ENCODE measurements at regions not wholly inside any gene's neighbourhood (a gene's known extent, or its start where the extent isn't known, plus 50 kb on each side); places are given as distances from the start of the nearest gene placed in this dataset.

DNA sequence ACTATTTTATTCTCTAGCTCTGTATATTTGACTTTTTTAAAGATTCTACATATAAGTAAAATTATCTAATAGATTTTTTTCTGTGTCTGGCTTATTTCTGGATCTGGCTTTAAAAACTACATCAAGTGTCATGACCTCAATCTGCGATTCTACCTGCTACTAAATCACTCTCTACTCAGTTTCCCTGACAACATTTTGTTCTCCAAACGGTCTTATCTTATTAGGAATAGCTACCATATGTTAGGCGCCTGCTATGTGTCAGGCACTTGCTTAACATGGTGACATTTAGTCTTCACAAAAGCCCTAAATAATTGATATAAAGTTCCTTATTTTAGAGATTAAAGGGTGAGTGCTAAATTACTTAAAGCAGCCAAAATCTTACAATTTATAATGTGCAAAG is 1362.9 kb upstream of the FLRT2 start:
- Histone ChIP-seq H3K9ac (ENCODE audit: low read length) (no peak overlapping the region), H3K27ac (ENCODE audit: low read length) (no peak overlapping the region), H4K20me1 (ENCODE audit: insufficient read depth, low read depth, low read length) (no peaks in the 10 kb centered on the region), H3K4me2 (ENCODE audit: low read depth, low read length, poor library complexity, severe bottlenecking) (no peak overlapping the region), H3K36me3 (ENCODE audit: insufficient read depth, low read length) (no peaks in the 10 kb centered on the region), H3K79me2 (ENCODE audit: low read length) (no peaks in the 10 kb centered on the region), H2AFZ (ENCODE audit: low read length) (no peak overlapping the region), H3K9me2 (replicated peaks; ENCODE audit: insufficient read depth, low read length) (no peaks in the 10 kb centered on the region), H3K9me3 (ENCODE audit: low read length) (peaks cover 8% of the 10 kb centered on the region; the same call in 1 of the 2 replicates), H3K27me3 (ENCODE audit: low read length) (no peaks in the 10 kb centered on the region), H3K4me3 (ENCODE audit: low read length) (no peak overlapping the region), H3K4me1 (ENCODE audit: low read length) (no peaks in the 10 kb centered on the region)
- DNase-seq, result no peak

DNA sequence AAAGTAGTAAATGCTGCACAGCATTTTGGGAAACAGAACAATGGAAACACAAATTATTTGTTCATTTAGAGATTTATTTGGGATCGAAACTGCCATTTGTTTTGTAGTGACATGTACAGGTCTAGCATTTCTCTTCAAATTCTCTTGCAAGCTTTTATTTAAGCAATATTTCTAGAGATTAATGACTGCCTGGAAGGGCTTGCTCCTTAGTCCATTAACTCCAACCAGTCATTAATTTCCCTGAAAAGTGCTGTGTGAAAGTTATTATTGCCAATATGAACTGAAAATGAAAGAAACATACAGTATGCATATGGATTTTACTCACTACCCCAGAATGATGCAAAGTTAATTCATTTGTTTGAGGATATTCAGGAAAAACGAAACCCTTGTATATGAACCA is 1349.6 kb upstream of the FLRT2 start:
- H3K4me1 ChIP-seq (ENCODE audit: low read length), result no peaks in the 10 kb centered on the region
- H3K4me2 ChIP-seq (ENCODE audit: low read depth, low read length, poor library complexity, severe bottlenecking), result no peak overlapping the region
- H3K27ac ChIP-seq (ENCODE audit: low read length), result no peak overlapping the region
- no peaks in the 10 kb centered on the region for H3K9me3 ChIP-seq (ENCODE audit: low read length)
- no peaks in the 10 kb centered on the region for H3K36me3 ChIP-seq (ENCODE audit: insufficient read depth, low read length)
- no peaks in the 10 kb centered on the region for H3K27me3 ChIP-seq (ENCODE audit: low read length)
- no peak overlapping the region for H3K9ac ChIP-seq (ENCODE audit: low read length)
- no peaks in the 10 kb centered on the region for H3K9me2 ChIP-seq (replicated peaks; ENCODE audit: insufficient read depth, low read length)
- no peaks in the 10 kb centered on the region for H4K20me1 ChIP-seq (ENCODE audit: insufficient read depth, low read depth, low read length)
- H3K79me2 ChIP-seq (ENCODE audit: low read length), result no peaks in the 10 kb centered on the region
- no peak overlapping the region for H2AFZ ChIP-seq (ENCODE audit: low read length)
- DNase-seq, result no peak
- no peak overlapping the region for H3K4me3 ChIP-seq (ENCODE audit: low read length)

DNA sequence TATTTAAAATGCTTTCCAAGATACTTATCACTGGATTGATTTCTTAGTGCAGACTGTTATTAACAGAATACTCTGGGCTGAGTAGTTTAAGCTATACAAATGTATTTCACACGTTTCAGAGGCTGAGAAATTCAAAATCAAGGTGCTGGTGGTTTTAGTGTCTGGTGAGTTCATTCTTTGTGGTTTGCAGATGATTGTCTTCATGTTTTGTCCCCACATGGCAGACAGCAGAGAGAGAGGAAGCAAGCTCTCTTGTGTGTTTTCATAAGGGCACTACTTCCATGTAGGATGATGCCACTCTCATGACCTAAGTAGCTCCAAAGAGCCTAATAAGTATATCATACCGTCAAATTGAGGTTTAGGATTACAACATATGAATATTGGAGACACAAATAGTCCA is 1348.9 kb upstream of the FLRT2 start:
- Histone ChIP-seq H3K9me2 (replicated peaks; ENCODE audit: insufficient read depth, low read length) (no peaks in the 10 kb centered on the region), H3K79me2 (ENCODE audit: low read length) (no peaks in the 10 kb centered on the region), H3K4me2 (ENCODE audit: low read depth, low read length, poor library complexity, severe bottlenecking) (no peak overlapping the region), H3K9ac (ENCODE audit: low read length) (no peak overlapping the region), H3K4me3 (ENCODE audit: low read length) (no peak overlapping the region), H3K27ac (ENCODE audit: low read length) (no peak overlapping the region), H3K27me3 (ENCODE audit: low read length) (no peaks in the 10 kb centered on the region), H3K4me1 (ENCODE audit: low read length) (no peaks in the 10 kb centered on the region), H3K9me3 (ENCODE audit: low read length) (no peaks in the 10 kb centered on the region), H3K36me3 (ENCODE audit: insufficient read depth, low read length) (no peaks in the 10 kb centered on the region), H2AFZ (ENCODE audit: low read length) (no peak overlapping the region), H4K20me1 (ENCODE audit: insufficient read depth, low read depth, low read length) (no peaks in the 10 kb centered on the region)
- no peak for DNase-seq

DNA sequence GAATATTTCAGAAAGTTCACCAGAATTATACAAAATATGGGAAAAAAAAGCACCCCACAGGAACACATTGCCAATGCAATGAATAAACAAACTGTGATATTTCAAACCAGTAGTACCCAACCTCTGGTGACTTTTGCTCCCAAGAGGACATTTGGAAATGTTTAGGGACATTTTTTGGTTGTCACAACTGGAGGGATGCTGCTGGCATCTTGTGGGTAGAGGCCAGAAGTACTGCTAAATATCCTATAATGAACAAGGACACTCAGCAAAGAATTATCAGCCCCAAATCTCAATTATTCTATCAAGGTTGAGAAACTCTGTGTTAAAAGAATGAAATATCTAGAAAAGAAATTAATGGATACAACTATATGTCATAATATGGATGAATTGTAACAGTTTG is 1334.4 kb upstream of the FLRT2 start:
- H3K27me3 ChIP-seq (ENCODE audit: low read length), result no peaks in the 10 kb centered on the region
- H2AFZ ChIP-seq (ENCODE audit: low read length), result no peak overlapping the region

DNA sequence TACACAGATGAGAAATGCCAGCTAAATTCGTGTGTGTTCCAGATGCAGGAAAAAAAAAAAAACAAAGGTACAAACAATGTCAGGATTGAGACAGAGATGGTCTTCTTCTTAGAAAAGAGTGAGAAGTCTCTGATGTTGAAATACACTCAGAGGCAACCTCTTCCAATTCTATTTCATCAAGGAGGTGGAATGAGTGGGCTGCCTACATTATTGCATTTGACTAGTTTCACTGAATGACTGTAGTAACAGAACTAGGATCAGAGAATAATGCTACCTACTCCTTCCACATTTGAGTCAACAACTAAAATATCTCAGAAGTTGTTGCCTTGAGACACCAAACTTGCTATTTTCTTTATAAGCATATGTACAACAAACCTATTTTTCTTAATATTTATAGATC is 1332.2 kb upstream of the FLRT2 start:
- H3K79me2 ChIP-seq (ENCODE audit: low read length), result no peaks in the 10 kb centered on the region
- DNase-seq, result no peak
- no peaks in the 10 kb centered on the region for H3K36me3 ChIP-seq (ENCODE audit: insufficient read depth, low read length)
- no peak overlapping the region for H3K27ac ChIP-seq (ENCODE audit: low read length)
- H3K9me3 ChIP-seq (ENCODE audit: low read length), result peaks cover 44% of the 10 kb centered on the region
- no peak overlapping the region for H2AFZ ChIP-seq (ENCODE audit: low read length)
- no peaks in the 10 kb centered on the region for H3K9me2 ChIP-seq (replicated peaks; ENCODE audit: insufficient read depth, low read length)
- H3K4me1 ChIP-seq (ENCODE audit: low read length), result no peaks in the 10 kb centered on the region
- H3K4me2 ChIP-seq (ENCODE audit: low read depth, low read length, poor library complexity, severe bottlenecking), result no peak overlapping the region
- no peak overlapping the region for H3K4me3 ChIP-seq (ENCODE audit: low read length)
- H3K9ac ChIP-seq (ENCODE audit: low read length), result no peak overlapping the region
- no peaks in the 10 kb centered on the region for H3K27me3 ChIP-seq (ENCODE audit: low read length)
- no peaks in the 10 kb centered on the region for H4K20me1 ChIP-seq (ENCODE audit: insufficient read depth, low read depth, low read length)

More for the DNA sequence above, 1334.4 kb upstream of the FLRT2 start:
- Histone ChIP-seq H3K4me3 (ENCODE audit: low read length) (no peak overlapping the region), H3K4me2 (ENCODE audit: low read depth, low read length, poor library complexity, severe bottlenecking) (no peak overlapping the region), H3K36me3 (ENCODE audit: insufficient read depth, low read length) (no peaks in the 10 kb centered on the region), H3K9ac (ENCODE audit: low read length) (no peak overlapping the region), H4K20me1 (ENCODE audit: insufficient read depth, low read depth, low read length) (no peaks in the 10 kb centered on the region), H3K9me3 (ENCODE audit: low read length) (peaks cover 33% of the 10 kb centered on the region), H3K27ac (ENCODE audit: low read length) (no peak overlapping the region), H3K79me2 (ENCODE audit: low read length) (no peaks in the 10 kb centered on the region), H3K9me2 (replicated peaks; ENCODE audit: insufficient read depth, low read length) (no peaks in the 10 kb centered on the region), H3K4me1 (ENCODE audit: low read length) (no peaks in the 10 kb centered on the region)
- DNase-seq, result no peak

DNA sequence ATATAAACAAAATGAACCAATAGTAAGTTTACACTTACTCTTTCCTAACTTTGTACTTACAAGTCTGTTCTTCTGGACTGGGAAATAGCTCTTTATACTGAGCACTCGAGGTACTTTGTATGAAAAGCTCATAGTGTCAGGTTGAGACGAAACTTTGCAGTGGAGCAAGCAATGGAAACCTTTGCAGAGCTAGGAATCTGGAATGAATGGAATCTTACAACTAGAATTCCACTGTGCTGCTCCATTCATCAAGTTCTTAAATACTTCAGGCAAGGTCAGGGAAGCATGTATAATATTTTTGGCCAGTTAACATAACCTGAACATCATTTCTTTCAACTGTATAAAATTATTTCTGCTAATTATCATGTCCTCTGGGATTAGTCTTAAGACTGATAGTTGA is 1327.5 kb upstream of the FLRT2 start:
- Histone ChIP-seq H2AFZ (ENCODE audit: low read length) (no peak overlapping the region), H3K27me3 (ENCODE audit: low read length) (no peaks in the 10 kb centered on the region), H3K9ac (ENCODE audit: low read length) (no peak overlapping the region), H4K20me1 (ENCODE audit: insufficient read depth, low read depth, low read length) (no peaks in the 10 kb centered on the region), H3K79me2 (ENCODE audit: low read length) (no peaks in the 10 kb centered on the region), H3K4me1 (ENCODE audit: low read length) (no peaks in the 10 kb centered on the region), H3K9me2 (replicated peaks; ENCODE audit: insufficient read depth, low read length) (no peaks in the 10 kb centered on the region), H3K27ac (ENCODE audit: low read length) (no peak overlapping the region), H3K4me3 (ENCODE audit: low read length) (no peak overlapping the region), H3K36me3 (ENCODE audit: insufficient read depth, low read length) (no peaks in the 10 kb centered on the region), H3K9me3 (ENCODE audit: low read length) (peaks cover 31% of the 10 kb centered on the region), H3K4me2 (ENCODE audit: low read depth, low read length, poor library complexity, severe bottlenecking) (no peak overlapping the region)
- no peak for DNase-seq

DNA sequence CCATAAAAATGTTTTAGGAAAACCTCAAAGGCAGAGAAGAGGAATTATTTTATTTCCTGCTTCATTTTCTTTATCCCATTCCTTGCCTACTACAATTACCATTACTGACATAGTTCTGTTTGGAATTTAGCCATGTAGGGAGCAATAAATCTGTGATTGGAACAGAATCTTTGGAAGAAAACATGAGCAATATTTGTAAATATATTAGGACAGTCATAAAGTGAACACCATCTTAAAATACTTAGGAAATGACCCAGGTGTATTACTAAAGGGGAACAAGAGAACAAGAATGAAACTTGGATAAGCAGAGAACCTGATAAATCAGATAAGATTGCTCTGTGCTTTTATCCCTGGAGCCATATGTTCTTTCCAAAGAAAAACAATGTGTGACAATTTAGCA is 1326.0 kb upstream of the FLRT2 start:
- Histone ChIP-seq H3K4me2 (ENCODE audit: low read depth, low read length, poor library complexity, severe bottlenecking) (no peak overlapping the region), H3K4me3 (ENCODE audit: low read length) (no peak overlapping the region), H3K9ac (ENCODE audit: low read length) (no peak overlapping the region), H3K27me3 (ENCODE audit: low read length) (no peaks in the 10 kb centered on the region), H2AFZ (ENCODE audit: low read length) (no peak overlapping the region), H3K9me2 (replicated peaks; ENCODE audit: insufficient read depth, low read length) (no peaks in the 10 kb centered on the region), H3K4me1 (ENCODE audit: low read length) (no peaks in the 10 kb centered on the region), H3K9me3 (ENCODE audit: low read length) (peaks cover 31% of the 10 kb centered on the region), H3K27ac (ENCODE audit: low read length) (no peak overlapping the region), H4K20me1 (ENCODE audit: insufficient read depth, low read depth, low read length) (no peaks in the 10 kb centered on the region), H3K36me3 (ENCODE audit: insufficient read depth, low read length) (no peaks in the 10 kb centered on the region), H3K79me2 (ENCODE audit: low read length) (no peaks in the 10 kb centered on the region)
- DNase-seq, result no peak

DNA sequence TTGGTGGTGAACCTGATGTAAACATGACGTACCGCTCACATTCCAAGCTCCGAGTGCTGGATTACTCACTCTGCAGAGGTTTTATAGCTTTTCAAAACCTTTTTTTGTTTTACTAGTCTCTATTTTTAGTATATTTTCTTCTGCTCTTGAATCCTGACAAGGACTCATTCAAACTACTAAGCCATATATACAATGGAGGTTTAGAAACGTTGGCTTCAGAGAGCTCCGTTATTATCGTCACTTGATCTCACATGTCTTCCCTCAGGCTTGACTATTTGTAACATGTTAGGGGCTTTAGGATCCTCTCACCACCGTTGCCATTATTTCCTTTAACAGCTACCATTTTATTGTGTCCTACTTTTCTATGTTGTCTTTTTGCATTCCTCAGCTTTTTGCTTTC is 1321.5 kb upstream of the FLRT2 start:
- Histone ChIP-seq H3K9ac (ENCODE audit: low read length) (no peak overlapping the region), H3K4me2 (ENCODE audit: low read depth, low read length, poor library complexity, severe bottlenecking) (no peak overlapping the region), H3K36me3 (ENCODE audit: insufficient read depth, low read length) (no peaks in the 10 kb centered on the region), H3K4me3 (ENCODE audit: low read length) (no peak overlapping the region), H3K9me3 (ENCODE audit: low read length) (peaks cover 16% of the 10 kb centered on the region), H3K4me1 (ENCODE audit: low read length) (no peaks in the 10 kb centered on the region), H4K20me1 (ENCODE audit: insufficient read depth, low read depth, low read length) (no peaks in the 10 kb centered on the region), H2AFZ (ENCODE audit: low read length) (no peak overlapping the region), H3K27ac (ENCODE audit: low read length) (no peak overlapping the region), H3K27me3 (ENCODE audit: low read length) (no peaks in the 10 kb centered on the region), H3K79me2 (ENCODE audit: low read length) (no peaks in the 10 kb centered on the region), H3K9me2 (replicated peaks; ENCODE audit: insufficient read depth, low read length) (no peaks in the 10 kb centered on the region; the same call in 1 of the 2 replicates)
- DNase-seq, result no peak

DNA sequence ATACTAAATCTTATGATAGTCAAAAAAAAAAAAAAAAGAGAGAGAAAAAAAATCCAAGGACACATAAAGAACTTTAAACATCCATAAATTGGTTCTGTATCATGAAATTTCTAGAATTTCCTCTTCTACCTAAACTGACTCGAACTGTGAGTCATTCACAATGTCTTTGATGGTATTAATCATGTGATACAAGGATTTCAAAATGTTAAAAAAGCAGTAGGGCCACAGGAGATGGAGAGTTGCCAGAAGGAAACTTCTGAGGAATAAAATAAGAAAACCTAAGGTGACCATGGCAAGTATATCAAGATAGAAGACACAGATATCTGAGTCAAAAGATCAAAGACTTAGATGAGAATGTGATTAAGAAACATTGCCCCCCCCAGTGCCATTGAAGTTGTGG is 1320.9 kb upstream of the FLRT2 start:
- DNase-seq, result no peak
- Histone ChIP-seq H3K9me2 (replicated peaks; ENCODE audit: insufficient read depth, low read length) (no peaks in the 10 kb centered on the region; the same call in 1 of the 2 replicates), H2AFZ (ENCODE audit: low read length) (no peak overlapping the region), H3K4me1 (ENCODE audit: low read length) (no peaks in the 10 kb centered on the region), H3K79me2 (ENCODE audit: low read length) (no peaks in the 10 kb centered on the region), H3K9me3 (ENCODE audit: low read length) (peaks cover 16% of the 10 kb centered on the region), H4K20me1 (ENCODE audit: insufficient read depth, low read depth, low read length) (no peaks in the 10 kb centered on the region), H3K4me2 (ENCODE audit: low read depth, low read length, poor library complexity, severe bottlenecking) (no peak overlapping the region), H3K36me3 (ENCODE audit: insufficient read depth, low read length) (no peaks in the 10 kb centered on the region), H3K4me3 (ENCODE audit: low read length) (no peak overlapping the region), H3K9ac (ENCODE audit: low read length) (no peak overlapping the region), H3K27ac (ENCODE audit: low read length) (no peak overlapping the region), H3K27me3 (ENCODE audit: low read length) (no peaks in the 10 kb centered on the region)
